HG03575 (cell line): ENCODE measurements at regions not wholly inside any gene's neighbourhood (a gene's known extent, or its start where the extent isn't known, plus 50 kb on each side); places are given as distances from the start of the nearest gene placed in this dataset.
"Not testable (repeated sequence)": the region's sequence is repeated elsewhere in the genome, so short reads cannot be mapped to it uniquely, and the experiment has no call there.

Experiments
- ATAC-seq: cut with Tn5 transposase; IDR thresholded peaks from one replicate; pipeline ENCODE4 v1.9.1; 2021; ENCODE audit not compliant: unreplicated experiment, insufficient number of reproducible peaks, low FRiP score; ENCODE audit errors: extremely low read depth

- no peak for ATAC-seq
These were observed 50.4 kb upstream of the PRSS23 start for GRCh38 chr11:86749821-86750401.

- no peak for ATAC-seq
These were observed 51.0 kb upstream of the PRSS23 start for GRCh38 chr11:86749376-86749775.

GRCh38 chr11:86748296-86748695, 52.0 kb upstream of the PRSS23 start:
- no peak for ATAC-seq

- no peak for ATAC-seq
These were observed 52.5 kb upstream of the PRSS23 start for GRCh38 chr11:86747801-86748200.

- ATAC-seq = no peak
These were observed 53.8 kb upstream of the PRSS23 start for GRCh38 chr11:86746514-86746913.

- ATAC-seq = no peak
These were observed 54.8 kb upstream of the PRSS23 start for GRCh38 chr11:86745571-86745970.

- peak; percentile 43 for ATAC-seq
These were observed 56.9 kb upstream of the PRSS23 start for GRCh38 chr11:86743223-86744118.

GRCh38 chr11:86741839-86742805, 58.2 kb upstream of the PRSS23 start:
- ATAC-seq = no peak

GRCh38 chr11:86741484-86741835, 58.9 kb upstream of the PRSS23 start:
- no peak for ATAC-seq

- no peak for ATAC-seq
These were observed 59.5 kb upstream of the PRSS23 start for GRCh38 chr11:86740628-86741483.

- no peak for ATAC-seq
These were observed 61.8 kb upstream of the PRSS23 start for GRCh38 chr11:86738568-86738967.

GRCh38 chr11:86737737-86738136, 62.6 kb upstream of the PRSS23 start:
- ATAC-seq = no peak

GRCh38 chr11:86737230-86737629, 63.1 kb upstream of the PRSS23 start:
- no peak for ATAC-seq

- ATAC-seq = no peak
These were observed 63.8 kb upstream of the PRSS23 start for GRCh38 chr11:86736291-86737143.

GRCh38 chr11:86735451-86736290, 63.3 kb upstream of the ME3 start:
- no peak for ATAC-seq

- not testable (repeated sequence) for ATAC-seq
These were observed 60.3 kb upstream of the ME3 start for GRCh38 chr11:86732739-86733138.

- not testable (repeated sequence) for ATAC-seq
These were observed 59.9 kb upstream of the ME3 start for GRCh38 chr11:86732286-86732685.
